ENCODE measurements at regions not wholly inside any gene's neighbourhood (a gene's known extent, or its start where the extent isn't known, plus 50 kb on each side); places are given as distances from the start of the nearest gene placed in this dataset.

DNA sequence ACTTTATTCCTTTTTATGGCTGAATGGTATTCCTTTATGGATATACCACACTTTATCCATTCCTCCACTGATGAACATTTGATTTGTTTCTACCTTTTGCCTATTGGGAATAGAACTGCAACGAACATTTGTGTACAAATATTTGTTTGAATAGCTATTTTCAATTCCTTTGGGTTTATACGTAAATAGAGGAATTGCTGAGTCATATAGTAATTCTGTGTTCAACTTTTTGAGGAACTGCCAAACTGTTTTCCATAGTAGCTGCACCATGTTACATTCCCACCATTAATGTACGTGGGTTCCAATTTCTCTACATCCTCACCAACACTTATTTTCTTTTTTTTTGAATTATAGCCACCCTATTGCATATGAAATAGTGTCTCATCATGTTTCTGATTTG lies 156.5 kb upstream of the ATP6AP2 start:
- 86% methylated on average over 1 of the region's 3 CpGs for WGBS (ENCODE audit: insufficient coverage)
- Histone ChIP-seq H3K4me3 (ENCODE audit: low read length) (no peak overlapping the region), H3K27me3 (ENCODE audit: control insufficient read depth, insufficient read depth, low read length) (no peaks in the 10 kb centered on the region), H3K4me1 (ENCODE audit: control insufficient read depth, insufficient read depth, low read length) (peaks cover 2% of the 10 kb centered on the region), H3K36me3 (ENCODE audit: control insufficient read depth, insufficient read depth, low read length) (no peaks in the 10 kb centered on the region), H3K27ac (ENCODE audit: low read length) (no peak overlapping the region), H3K9me3 (ENCODE audit: control insufficient read depth, insufficient read depth, low read length) (no peaks in the 10 kb centered on the region)
- ATAC-seq (no peak), DNase-seq (no peak)
- Mint-ChIP-seq H3K36me3 (no peaks in the 10 kb centered on the region), H3K9me3 (no peaks in the 10 kb centered on the region), H3K4me3 (no peak overlapping the region), H3K27ac (no peak overlapping the region), H3K4me1 (peaks cover 5 to 9% of the 10 kb centered on the region in 2 donors), H3K27me3 (ENCODE audit: low read depth in 2 of 2) (peaks cover 12 to 57% of the 10 kb centered on the region in 2 donors)
- TF ChIP-seq, protein P1, sequence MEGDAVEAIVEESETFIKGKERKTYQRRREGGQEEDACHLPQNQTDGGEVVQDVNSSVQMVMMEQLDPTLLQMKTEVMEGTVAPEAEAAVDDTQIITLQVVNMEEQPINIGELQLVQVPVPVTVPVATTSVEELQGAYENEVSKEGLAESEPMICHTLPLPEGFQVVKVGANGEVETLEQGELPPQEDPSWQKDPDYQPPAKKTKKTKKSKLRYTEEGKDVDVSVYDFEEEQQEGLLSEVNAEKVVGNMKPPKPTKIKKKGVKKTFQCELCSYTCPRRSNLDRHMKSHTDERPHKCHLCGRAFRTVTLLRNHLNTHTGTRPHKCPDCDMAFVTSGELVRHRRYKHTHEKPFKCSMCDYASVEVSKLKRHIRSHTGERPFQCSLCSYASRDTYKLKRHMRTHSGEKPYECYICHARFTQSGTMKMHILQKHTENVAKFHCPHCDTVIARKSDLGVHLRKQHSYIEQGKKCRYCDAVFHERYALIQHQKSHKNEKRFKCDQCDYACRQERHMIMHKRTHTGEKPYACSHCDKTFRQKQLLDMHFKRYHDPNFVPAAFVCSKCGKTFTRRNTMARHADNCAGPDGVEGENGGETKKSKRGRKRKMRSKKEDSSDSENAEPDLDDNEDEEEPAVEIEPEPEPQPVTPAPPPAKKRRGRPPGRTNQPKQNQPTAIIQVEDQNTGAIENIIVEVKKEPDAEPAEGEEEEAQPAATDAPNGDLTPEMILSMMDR (IDR thresholded peaks at IDR 0.05) = no peak
- intact Hi-C loops (cut with micrococcal nuclease) = no loop called here

DNA sequence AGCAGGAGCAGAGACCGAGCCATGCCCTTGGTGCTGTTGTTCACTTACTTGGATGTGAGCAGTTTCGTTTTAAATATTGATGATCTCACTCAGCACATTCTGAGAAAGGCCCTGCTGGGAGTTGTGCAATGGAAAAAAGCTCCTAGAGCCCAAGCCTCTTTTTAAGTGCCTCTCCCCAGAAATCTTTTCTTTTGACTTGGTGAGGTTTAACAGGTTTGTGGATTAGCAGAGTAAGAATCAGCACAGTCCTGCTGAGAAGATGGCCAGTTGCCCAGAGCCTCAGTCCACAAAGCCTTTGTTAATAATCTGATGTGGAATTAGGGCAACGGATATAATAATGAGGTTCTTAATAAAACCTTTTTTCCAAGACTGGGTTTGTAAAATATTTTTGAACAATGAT lies 157.5 kb upstream of the ATP6AP2 start:
- Histone ChIP-seq H3K9me3 (ENCODE audit: control insufficient read depth, insufficient read depth, low read length) (no peaks in the 10 kb centered on the region), H3K27ac (ENCODE audit: low read length) (no peak overlapping the region), H3K36me3 (ENCODE audit: control insufficient read depth, insufficient read depth, low read length) (no peaks in the 10 kb centered on the region), H3K27me3 (ENCODE audit: control insufficient read depth, insufficient read depth, low read length) (no peaks in the 10 kb centered on the region), H3K4me3 (ENCODE audit: low read length) (no peak overlapping the region), H3K4me1 (ENCODE audit: control insufficient read depth, insufficient read depth, low read length) (peaks cover 12% of the 10 kb centered on the region)
- Mint-ChIP-seq H3K27ac (no peak overlapping the region), H3K36me3 (no peaks in the 10 kb centered on the region), H3K9me3 (no peaks in the 10 kb centered on the region), H3K4me1 (peaks cover 13 to 18% of the 10 kb centered on the region in 2 donors), H3K27me3 (ENCODE audit: low read depth in 2 of 2) (peaks cover 12 to 57% of the 10 kb centered on the region in 2 donors), H3K4me3 (no peak overlapping the region)
- intact Hi-C loops (cut with micrococcal nuclease) = no loop called here
- WGBS (ENCODE audit: insufficient coverage) = 92% methylated on average over 3 of the region's 3 CpGs
- ATAC-seq = no peak
- no peak for DNase-seq
- TF ChIP-seq, protein P1 (IDR thresholded peaks at IDR 0.05) = no peak

DNA sequence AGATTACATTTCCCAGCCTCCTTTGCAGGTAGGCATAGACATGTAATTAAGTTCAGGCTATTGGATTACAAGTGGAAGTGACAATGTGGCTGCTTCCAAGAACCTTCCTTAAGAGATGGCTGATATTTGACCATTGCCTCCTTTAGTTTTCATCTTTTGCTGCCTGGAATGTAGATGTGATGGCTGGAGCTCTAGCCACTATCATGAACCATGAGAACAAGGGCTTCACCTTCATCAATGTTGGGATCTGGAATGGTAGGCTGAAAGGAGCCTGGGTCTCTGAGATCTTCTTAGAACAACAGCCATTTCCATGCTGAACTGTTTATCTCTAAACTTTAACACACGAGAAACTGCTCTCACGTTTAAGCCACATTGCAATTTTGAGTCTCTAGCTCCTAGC lies 158.7 kb upstream of the ATP6AP2 start:
- 72% methylated on average over 2 of the region's 2 CpGs for WGBS (ENCODE audit: insufficient coverage)
- ATAC-seq = no peak

More for the DNA sequence above, 158.7 kb upstream of the ATP6AP2 start:
- Mint-ChIP-seq H3K9me3 (no peaks in the 10 kb centered on the region), H3K36me3 (no peaks in the 10 kb centered on the region), H3K4me1 (peaks cover 13 to 24% of the 10 kb centered on the region in 2 donors), H3K27ac (no peak overlapping the region), H3K4me3 (no peak overlapping the region), H3K27me3 (ENCODE audit: low read depth in 2 of 2) (peaks cover 12 to 65% of the 10 kb centered on the region in 2 donors)
- no peak overlapping the region for H3K4me3 ChIP-seq (ENCODE audit: low read length)
- peaks cover 12% of the 10 kb centered on the region for H3K4me1 ChIP-seq (ENCODE audit: control insufficient read depth, insufficient read depth, low read length)
- intact Hi-C loops (cut with micrococcal nuclease) = no loop called here
- no peaks in the 10 kb centered on the region for H3K36me3 ChIP-seq (ENCODE audit: control insufficient read depth, insufficient read depth, low read length)
- DNase-seq = no peak
- H3K9me3 ChIP-seq (ENCODE audit: control insufficient read depth, insufficient read depth, low read length) = no peaks in the 10 kb centered on the region
- H3K27ac ChIP-seq (ENCODE audit: low read length) = no peak overlapping the region
- H3K27me3 ChIP-seq (ENCODE audit: control insufficient read depth, insufficient read depth, low read length) = no peaks in the 10 kb centered on the region
- TF ChIP-seq, protein P1 (IDR thresholded peaks at IDR 0.05) = no peak

All from natural killer cell (primary cell).